SJSA1 (cell line): ENCODE measurements at regions not wholly inside any gene's neighbourhood (a gene's known extent, or its start where the extent isn't known, plus 50 kb on each side); places are given as distances from the start of the nearest gene placed in this dataset.

Experiments used
- DNase-seq, 2 experiments: peaks; one replicate each; pipeline ENCODE4 v3.0.0-alpha.2; 2015 to 2020; ENCODE audit warnings: low spot score in 2 of 2, low read depth in 1 of 2
- H3K27ac ChIP-seq: fragments of 250-450 bp; sonication (Bioruptor Pico); 2 replicates; pipeline ENCODE4 v1.5.1; 2020; ENCODE audit warnings: mild to moderate bottlenecking, moderate library complexity
- H3K27me3 ChIP-seq: fragments of 250-450 bp; sonication (Bioruptor Pico); replicated peaks from 2 replicates; pipeline ENCODE4 v1.5.1; 2020; ENCODE audit warnings: mild to moderate bottlenecking, moderate library complexity
- H3K36me3 ChIP-seq: fragments of 250-450 bp; sonication (Bioruptor Pico); 2 replicates; pipeline ENCODE4 v1.5.1; 2020; ENCODE audit warnings: mild to moderate bottlenecking
- H3K4me1 ChIP-seq: fragments of 250-450 bp; sonication (Bioruptor Pico); replicated peaks from 2 replicates; pipeline ENCODE4 v1.6.1; 2021; ENCODE audit warnings: mild to moderate bottlenecking
- H3K4me3 ChIP-seq: fragments of 250-450 bp; sonication (Bioruptor Pico); 2 replicates; pipeline ENCODE4 v1.5.1; 2020; ENCODE audit warnings: mild to moderate bottlenecking
- H3K9me3 ChIP-seq: fragments of 250-450 bp; sonication (Bioruptor Pico); replicated peaks from 2 replicates; pipeline ENCODE4 v1.5.1; 2020; ENCODE audit warnings: mild to moderate bottlenecking

DNA sequence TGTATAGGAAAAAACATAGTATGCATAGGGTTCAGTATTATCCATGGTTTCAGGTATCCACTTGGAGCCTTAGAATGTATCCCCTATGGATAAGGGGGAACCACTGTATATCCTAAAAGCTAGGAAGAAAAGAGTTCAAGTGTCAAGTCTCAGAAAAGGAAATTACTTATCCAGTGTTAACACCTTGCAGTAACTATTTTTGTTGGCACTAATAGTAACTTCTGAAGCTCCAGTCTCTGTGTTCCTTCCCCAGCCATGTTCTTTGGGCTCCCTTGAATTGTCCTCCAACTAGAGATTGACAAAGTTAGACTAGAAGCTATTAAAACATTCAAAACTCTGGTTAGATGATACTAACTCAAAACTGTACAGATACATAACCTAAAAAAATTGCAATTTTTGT is 370.8 kb downstream of the NFIB start:
- Histone ChIP-seq H3K4me1 (no peaks in the 10 kb centered on the region), H3K27ac (no peak overlapping the region), H3K4me3 (no peak overlapping the region), H3K36me3 (no peaks in the 10 kb centered on the region), H3K27me3 (no peaks in the 10 kb centered on the region), H3K9me3 (no peaks in the 10 kb centered on the region)
- no peak for DNase-seq

DNA sequence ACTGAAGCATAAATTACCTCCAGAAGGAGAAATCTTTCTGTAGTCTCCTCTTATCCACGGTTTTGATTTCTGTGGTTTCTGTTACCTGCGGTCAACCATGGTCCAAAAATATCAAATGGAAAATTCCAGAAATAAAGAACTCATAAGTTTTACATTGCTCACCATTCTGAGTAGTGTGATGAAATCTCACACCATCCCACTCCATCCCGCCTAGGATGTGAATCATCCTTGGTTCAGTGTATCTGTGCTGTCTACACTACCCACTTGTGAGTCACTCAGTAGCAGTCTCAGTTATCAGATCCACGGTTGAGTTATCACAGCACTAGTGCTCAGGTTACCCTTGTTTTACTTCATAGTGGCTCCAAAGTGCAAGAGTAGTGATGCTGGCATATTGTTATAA is 371.2 kb downstream of the NFIB start:
- Histone ChIP-seq H3K36me3 (no peaks in the 10 kb centered on the region), H3K4me3 (no peak overlapping the region), H3K27me3 (no peaks in the 10 kb centered on the region), H3K27ac (no peak overlapping the region), H3K4me1 (no peaks in the 10 kb centered on the region), H3K9me3 (no peaks in the 10 kb centered on the region)
- peak in 1 of 2 experiments; percentile 33 for DNase-seq

DNA sequence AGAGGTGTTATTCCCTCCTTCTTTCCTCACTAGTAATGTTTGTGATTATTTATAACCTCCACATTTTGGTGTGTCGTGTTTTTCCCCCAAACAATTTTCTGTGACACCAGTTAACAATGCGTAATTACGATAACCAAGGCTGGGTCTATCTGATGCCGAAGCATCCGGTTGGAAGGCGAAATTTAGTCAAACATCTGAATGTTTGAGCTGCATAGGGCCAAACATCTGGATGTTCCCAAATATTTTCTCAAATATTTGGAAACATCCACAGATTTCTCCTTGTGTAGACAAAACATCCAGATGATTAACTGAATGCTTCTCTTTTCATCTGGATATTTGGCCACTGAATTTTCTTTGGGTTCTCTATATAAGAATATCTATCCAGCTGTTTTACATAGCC is 371.7 kb downstream of the NFIB start:
- Histone ChIP-seq H3K36me3 (no peaks in the 10 kb centered on the region), H3K9me3 (no peaks in the 10 kb centered on the region), H3K4me3 (no peak overlapping the region), H3K27me3 (no peaks in the 10 kb centered on the region), H3K4me1 (no peaks in the 10 kb centered on the region), H3K27ac (no peak overlapping the region)
- no peak for DNase-seq

DNA sequence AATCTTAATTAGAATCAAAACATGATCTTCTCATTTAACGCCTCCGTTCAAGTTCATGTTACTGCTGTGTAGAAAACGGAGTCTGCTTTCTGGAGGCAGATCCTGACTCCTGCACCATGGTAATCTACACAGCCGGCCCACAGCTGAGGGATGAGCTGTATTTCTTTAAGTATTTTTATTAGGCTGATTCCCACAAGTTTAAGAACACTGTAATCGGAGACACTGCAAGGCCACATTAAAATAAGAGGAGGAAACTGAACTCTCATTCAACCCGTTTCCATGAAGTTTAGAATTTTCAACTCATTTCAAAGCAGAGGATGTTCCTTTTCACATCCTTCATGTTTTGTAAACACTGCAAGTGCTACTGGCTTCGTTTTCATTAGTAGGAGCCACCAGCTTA is 372.2 kb downstream of the NFIB start:
- no peak for DNase-seq
- Histone ChIP-seq H3K36me3 (no peaks in the 10 kb centered on the region), H3K4me3 (no peak overlapping the region), H3K9me3 (no peaks in the 10 kb centered on the region), H3K4me1 (no peaks in the 10 kb centered on the region), H3K27ac (no peak overlapping the region), H3K27me3 (no peaks in the 10 kb centered on the region)

DNA sequence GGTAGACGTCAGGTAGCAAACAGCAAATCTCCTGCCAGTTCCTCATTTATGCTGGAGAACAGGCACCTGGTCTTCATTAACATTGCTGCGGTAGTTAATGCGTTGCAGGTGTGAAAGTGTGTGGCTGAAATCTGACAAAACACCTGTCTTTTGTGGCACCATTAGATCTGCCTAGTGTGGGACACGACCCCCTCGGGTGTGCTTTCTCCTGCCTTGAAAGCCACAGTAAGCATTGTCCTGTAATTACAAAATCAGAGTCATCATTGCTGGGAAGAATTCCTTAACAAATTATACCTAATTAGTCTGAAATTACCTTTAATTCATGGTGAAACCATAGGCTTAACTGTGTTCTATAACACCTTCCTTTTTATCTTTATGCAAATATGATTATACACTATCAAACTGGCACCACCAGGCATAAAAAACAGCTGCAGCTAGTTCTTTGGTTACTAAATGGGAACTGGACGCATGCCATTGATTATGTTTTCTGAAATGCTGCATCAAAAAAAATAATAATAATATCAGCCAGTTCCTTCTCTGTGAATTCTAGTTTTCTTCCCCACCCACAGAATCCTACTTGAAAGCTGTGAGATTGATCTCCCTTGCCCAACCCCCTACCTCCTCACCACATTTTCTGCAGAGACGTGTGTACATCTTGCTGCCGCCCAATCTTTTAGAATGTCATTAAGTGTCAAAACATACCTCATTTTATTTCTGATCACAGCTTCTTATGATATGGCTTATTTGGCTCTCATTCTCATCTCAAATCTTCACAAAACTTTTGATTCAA is 374.0 kb downstream of the NFIB start:
- Histone ChIP-seq H3K36me3 (no peaks in the 10 kb centered on the region), H3K4me1 (no peaks in the 10 kb centered on the region), H3K27ac (no peak overlapping the region), H3K9me3 (no peaks in the 10 kb centered on the region), H3K4me3 (no peak overlapping the region), H3K27me3 (no peaks in the 10 kb centered on the region)
- DNase-seq = no peak

- Histone ChIP-seq H3K4me1 (no peaks in the 10 kb centered on the region), H3K27ac (no peak overlapping the region), H3K9me3 (no peaks in the 10 kb centered on the region), H3K4me3 (no peak overlapping the region), H3K27me3 (no peaks in the 10 kb centered on the region), H3K36me3 (no peaks in the 10 kb centered on the region)
- DNase-seq = no peak
Observed at GRCh38 chr9:13939134-13939533, 374.8 kb downstream of the NFIB start.

- no peaks in the 10 kb centered on the region for H3K9me3 ChIP-seq
- H3K36me3 ChIP-seq = no peaks in the 10 kb centered on the region
- H3K4me1 ChIP-seq = no peaks in the 10 kb centered on the region
- H3K27me3 ChIP-seq = no peaks in the 10 kb centered on the region
- DNase-seq = no peak
- no peak overlapping the region for H3K27ac ChIP-seq
- no peak overlapping the region for H3K4me3 ChIP-seq
Observed at GRCh38 chr9:13934416-13934815, 379.5 kb downstream of the NFIB start.

DNA sequence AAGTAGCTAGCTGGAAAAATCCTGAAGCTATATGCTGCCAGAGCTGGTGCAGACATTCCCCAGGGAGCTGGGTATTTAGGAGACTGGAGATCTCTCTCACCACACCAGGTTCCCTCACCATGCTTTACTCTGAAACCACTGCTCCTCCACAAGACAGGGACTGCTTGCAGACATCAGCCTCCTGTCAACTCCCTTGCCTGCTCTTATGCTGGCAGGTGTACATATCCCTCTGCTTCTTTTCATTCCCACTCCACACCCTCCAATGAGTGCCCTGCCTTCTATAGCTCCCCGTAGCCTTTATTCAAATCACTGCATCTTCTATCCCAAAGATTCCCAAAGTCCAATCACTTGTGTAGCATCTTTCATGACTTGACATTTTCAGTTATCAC is 380.7 kb downstream of the NFIB start:
- no peaks in the 10 kb centered on the region for H3K4me1 ChIP-seq
- no peaks in the 10 kb centered on the region for H3K36me3 ChIP-seq
- H3K27ac ChIP-seq = no peak overlapping the region
- DNase-seq = no peak
- H3K27me3 ChIP-seq = no peaks in the 10 kb centered on the region
- H3K9me3 ChIP-seq = no peaks in the 10 kb centered on the region
- no peak overlapping the region for H3K4me3 ChIP-seq

DNA sequence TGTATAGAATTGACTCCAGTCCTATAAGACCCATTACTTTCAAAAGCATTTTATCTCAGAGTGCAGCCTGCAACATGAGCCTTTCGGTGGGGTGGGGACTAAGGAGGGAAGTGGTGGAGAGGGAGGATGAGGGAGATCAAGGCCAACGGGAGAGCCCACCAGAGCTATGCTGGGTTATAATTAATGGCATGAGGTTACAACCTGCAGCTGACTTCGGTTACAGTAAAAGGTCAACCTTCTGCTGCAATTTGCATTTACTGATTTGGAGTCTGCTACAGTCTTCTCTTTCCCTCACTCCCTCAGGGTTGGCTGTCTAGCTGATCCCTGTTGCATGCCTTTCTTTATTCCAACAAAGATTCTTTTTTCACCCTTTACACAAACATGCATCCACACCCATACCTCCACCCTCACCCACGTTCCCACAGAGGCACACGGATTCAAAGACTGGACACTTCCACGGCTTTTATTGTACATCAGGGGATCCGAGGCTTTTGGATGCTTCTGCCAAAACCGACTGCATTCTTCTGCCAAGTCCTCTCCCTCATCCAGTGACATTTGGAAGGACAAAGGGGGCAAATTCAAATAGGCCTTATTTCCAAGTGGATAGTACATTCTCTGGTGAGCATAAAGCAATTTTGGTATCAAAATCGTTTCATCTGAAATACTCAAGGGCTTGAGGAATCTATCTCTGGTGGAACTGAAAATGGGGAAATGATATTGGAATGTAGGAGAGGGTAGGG is 381.2 kb downstream of the NFIB start:
- H3K4me3 ChIP-seq = no peak overlapping the region
- no peak for DNase-seq
- no peaks in the 10 kb centered on the region for H3K36me3 ChIP-seq
- no peaks in the 10 kb centered on the region for H3K4me1 ChIP-seq
- H3K9me3 ChIP-seq = no peaks in the 10 kb centered on the region
- H3K27ac ChIP-seq = no peak overlapping the region
- no peaks in the 10 kb centered on the region for H3K27me3 ChIP-seq

- Histone ChIP-seq H3K36me3 (no peaks in the 10 kb centered on the region), H3K4me1 (no peaks in the 10 kb centered on the region), H3K4me3 (no peak overlapping the region), H3K9me3 (no peaks in the 10 kb centered on the region), H3K27me3 (no peaks in the 10 kb centered on the region), H3K27ac (no peak overlapping the region)
- no peak for DNase-seq
Observed at GRCh38 chr9:13929013-13929412, 384.9 kb downstream of the NFIB start.

- Histone ChIP-seq H3K9me3 (no peaks in the 10 kb centered on the region), H3K36me3 (no peaks in the 10 kb centered on the region), H3K4me3 (no peak overlapping the region), H3K27me3 (no peaks in the 10 kb centered on the region), H3K27ac (no peak overlapping the region), H3K4me1 (no peaks in the 10 kb centered on the region)
- DNase-seq = no peak
Observed at GRCh38 chr9:13923381-13923780, 390.6 kb downstream of the NFIB start.

DNA sequence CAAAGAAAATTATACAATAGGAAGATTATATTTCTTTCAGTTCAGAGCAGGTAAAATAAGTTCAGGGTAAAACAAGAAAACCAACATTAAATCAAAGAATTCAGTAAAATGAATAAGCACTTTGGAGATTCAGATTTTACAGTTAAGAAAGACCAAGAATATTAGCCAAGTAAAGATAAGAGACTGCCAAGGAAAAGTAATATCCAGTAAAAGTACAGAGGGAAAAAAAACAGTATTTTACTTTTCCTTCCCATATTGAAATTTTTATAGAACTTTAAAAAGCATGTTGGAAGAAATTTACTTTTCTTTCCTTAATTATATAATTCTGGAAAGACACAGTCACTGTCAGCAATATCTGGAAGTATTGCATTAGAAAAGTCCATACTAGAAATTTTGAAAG is 393.4 kb downstream of the NFIB start:
- Histone ChIP-seq H3K4me3 (no peak overlapping the region), H3K36me3 (no peaks in the 10 kb centered on the region), H3K27me3 (no peaks in the 10 kb centered on the region), H3K9me3 (no peaks in the 10 kb centered on the region), H3K27ac (no peak overlapping the region), H3K4me1 (no peaks in the 10 kb centered on the region)
- no peak for DNase-seq

DNA sequence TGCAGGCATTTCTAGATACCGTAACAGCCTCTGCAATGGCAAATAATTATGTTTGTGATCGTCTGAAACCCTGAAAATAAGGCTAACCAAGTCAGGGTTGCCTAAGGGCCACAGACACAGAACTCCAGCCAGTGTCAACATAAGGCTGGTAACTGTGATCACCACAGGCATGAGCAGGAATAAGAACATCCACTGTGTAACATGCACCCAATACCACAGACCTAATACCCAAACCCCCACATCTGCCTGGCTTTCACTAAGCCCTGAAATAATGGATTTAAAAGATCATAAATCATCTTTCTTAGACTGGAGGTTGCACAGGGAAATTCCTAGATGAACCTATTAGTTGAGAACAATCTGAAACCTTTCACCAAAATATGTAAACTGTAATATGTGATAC is 394.5 kb downstream of the NFIB start:
- no peaks in the 10 kb centered on the region for H3K27me3 ChIP-seq
- H3K36me3 ChIP-seq = no peaks in the 10 kb centered on the region
- H3K4me1 ChIP-seq = no peaks in the 10 kb centered on the region
- DNase-seq = no peak
- no peak overlapping the region for H3K4me3 ChIP-seq
- H3K27ac ChIP-seq = no peak overlapping the region
- H3K9me3 ChIP-seq = no peaks in the 10 kb centered on the region

- H3K27me3 ChIP-seq = no peaks in the 10 kb centered on the region
- no peak for DNase-seq
- H3K36me3 ChIP-seq = no peaks in the 10 kb centered on the region
- no peaks in the 10 kb centered on the region for H3K9me3 ChIP-seq
- no peaks in the 10 kb centered on the region for H3K4me1 ChIP-seq
- no peak overlapping the region for H3K4me3 ChIP-seq
- H3K27ac ChIP-seq = no peak overlapping the region
Observed at GRCh38 chr9:13917534-13917933, 396.4 kb downstream of the NFIB start.
